K562 (cell line): ENCODE measurements at regions not wholly inside any gene's neighbourhood (a gene's known extent, or its start where the extent isn't known, plus 50 kb on each side); places are given as distances from the start of the nearest gene placed in this dataset.

Source experiments
- ATAC-seq: fragments of 200-7000 bp; cut with Tn5 transposase; 3 replicates; pipeline ENCODE4 v1.9.1; 2020; ENCODE audit warnings: moderate library complexity
- BruUV-seq: library from RNA; stranded (reverse); fragments of 400-500 nt; replicated peaks from 2 replicates; lab custom pipeline; 2021; lab: Mats Ljungman, UMichigan
- CTCF ChIA-PET: fragments of 300-600 bp; formaldehyde crosslinking; extraction: SDS; loops from one replicate; lab custom pipeline; 2021; ENCODE audit warnings: low intra/inter-chr PET ratio; lab: Yijun Ruan, JAX
- POLR2A ChIA-PET: fragments of 300-600, 350-650 bp; sonication (Branson Sonifier 250); formaldehyde crosslinking; extraction: SDS; loops from one replicate; lab custom pipeline; 2021; ENCODE audit warnings: antibody characterized with exemption, inconsistent platforms; lab: Yijun Ruan, JAX
- DNase-seq, 4 experiments: peaks; one replicate each; pipeline versions ENCODE4 v3.0.0 to v3.0.0-alpha.2; 2011 to 2018; ENCODE audit warnings: low spot score in 3 of 4, mixed read lengths in 3 of 4; ENCODE audit errors: extremely low read depth in 1 of 4
- FAIRE-seq: peaks from 2 replicates; lab custom pipeline; 2011; peaks lifted over from hg19 to GRCh38; lab: Jason Lieb, UNC
- H2AFZ ChIP-seq: 2 replicates; pipeline ENCODE4 v1.6.0; 2011; ENCODE audit warnings: low read depth, low read length, control low read depth, inconsistent platforms
- H3K27ac ChIP-seq: fragments of 200-600 bp; 3 replicates; pipeline ENCODE4 v1.8.0; 2011; ENCODE audit warnings: low read depth, mild to moderate bottlenecking, control low read depth, inconsistent platforms, low read length, moderate library complexity, mixed read lengths; ENCODE audit errors: extremely low read depth
- H3K27me3 ChIP-seq, 2 experiments: fragments of 300-600 bp in 1 of 2; 2 replicates in 1 of 2; 3 replicates in 1 of 2; pipeline versions ENCODE4 v1.6.0 to v1.8.0; 2011; ENCODE audit warnings: inconsistent platforms in 2 of 2, low read length in 2 of 2, mild to moderate bottlenecking in 1 of 2, mixed read lengths in 1 of 2, moderate library complexity in 1 of 2; ENCODE audit not compliant: control insufficient read depth in 2 of 2, insufficient read depth in 2 of 2
- H3K36me3 ChIP-seq: fragments of 300-600 bp; 3 replicates; pipeline ENCODE4 v1.8.0; 2011; ENCODE audit warnings: mild to moderate bottlenecking, low read length, inconsistent platforms; ENCODE audit not compliant: control insufficient read depth, insufficient read depth
- H3K4me1 ChIP-seq, 2 experiments: fragments of 200-600 bp in 1 of 2; replicated peaks in 1 of 2; 2 replicates in 1 of 2; 3 replicates in 1 of 2; pipeline versions ENCODE4 v1.5.1 to v1.8.0; 2011; ENCODE audit warnings: inconsistent platforms in 2 of 2, low read length in 2 of 2, mild to moderate bottlenecking in 1 of 2, mixed read lengths in 1 of 2, moderate library complexity in 1 of 2; ENCODE audit not compliant: control insufficient read depth in 2 of 2, insufficient read depth in 2 of 2
- H3K4me2 ChIP-seq: 2 replicates; pipeline ENCODE4 v1.6.1; 2011; ENCODE audit warnings: low read length, control low read depth, inconsistent platforms, mixed read lengths; ENCODE audit not compliant: insufficient read depth
- H3K4me3 ChIP-seq: fragments of 200-600 bp; sonication (generic), shearing (Covaris generic); 2 replicates; pipeline ENCODE4 v1.5.1; 2016; ENCODE audit warnings: control low read depth, inconsistent platforms
- H3K79me2 ChIP-seq: fragments of 200-600 bp; 3 replicates; pipeline ENCODE4 v1.8.0; 2011; ENCODE audit warnings: low read length, inconsistent platforms; ENCODE audit not compliant: control insufficient read depth, insufficient read depth
- H3K9ac ChIP-seq, 2 experiments: 2 replicates each; pipeline versions ENCODE4 v1.6.0 to v1.6.1; 2011; ENCODE audit warnings: low read depth in 2 of 2, low read length in 2 of 2, control low read depth in 1 of 2, inconsistent platforms in 1 of 2, mild to moderate bottlenecking in 1 of 2, mixed read lengths in 1 of 2; ENCODE audit not compliant: insufficient read depth in 1 of 2
- H3K9me1 ChIP-seq: one replicate; pipeline ENCODE4 v1.6.0; 2011; ENCODE audit warnings: inconsistent platforms, mild to moderate bottlenecking, low read length, moderate library complexity; ENCODE audit not compliant: control insufficient read depth, insufficient read depth
- H3K9me3 ChIP-seq: replicated peaks from 2 replicates; pipeline ENCODE4 v1.5.1; 2011; ENCODE audit warnings: low read depth, low read length, inconsistent platforms; ENCODE audit not compliant: control insufficient read depth, insufficient read depth
- H4K20me1 ChIP-seq: replicated peaks from 2 replicates; pipeline ENCODE4 v1.6.1; 2011; ENCODE audit warnings: low read length, inconsistent platforms, mixed read lengths; ENCODE audit not compliant: control insufficient read depth, insufficient read depth
- GTF2F1 ChIP-seq: IDR thresholded peaks from 2 replicates; pipeline ENCODE4 v1.6.1; 2011; ENCODE audit warnings: low read depth, low read length, improper control_type of control experiment
- MTA1 ChIP-seq: fragments of 450-650 bp; IDR thresholded peaks from 2 replicates; pipeline ENCODE4 v1.6.1; 2017; ENCODE audit warnings: borderline replicate concordance
- ZNF184 ChIP-seq: sonication (generic); formaldehyde crosslinking; IDR thresholded peaks from 2 replicates; pipeline ENCODE4 v1.5.0; 2020; ENCODE audit warnings: missing genetic modification reagents
- WGBS: fragments of 100-300 bp; shearing (Covaris generic); methylation state at CpG from one replicate; pipeline ENCODE4 v1.1.6; 2016; ENCODE audit warnings: low coverage, mixed read lengths; ENCODE audit not compliant: insufficient coverage; ENCODE audit errors: missing lambda C conversion rate; 5-methylcytosine and 5-hydroxymethylcytosine counted together
- in situ Hi-C: fragments of 300-500 bp; cut with MboI; formaldehyde crosslinking; loops from 4 replicates; pipeline ENCODE4 v1.15.0; 2018; ENCODE audit warnings: inconsistent platforms, mixed read lengths
- intact Hi-C: fragments of 100-400 bp; cut with micrococcal nuclease; formaldehyde crosslinking; loops from 2 replicates; pipeline ENCODE4 v1.14.2; 2022
- TF ChIP-seq, protein P1 (sequence below): fragments of 450-650 bp; formaldehyde crosslinking; IDR thresholded peaks from 2 replicates; pipeline ENCODE4 v1.4.0; 2022; ENCODE audit warnings: missing genetic modification characterization

DNA sequence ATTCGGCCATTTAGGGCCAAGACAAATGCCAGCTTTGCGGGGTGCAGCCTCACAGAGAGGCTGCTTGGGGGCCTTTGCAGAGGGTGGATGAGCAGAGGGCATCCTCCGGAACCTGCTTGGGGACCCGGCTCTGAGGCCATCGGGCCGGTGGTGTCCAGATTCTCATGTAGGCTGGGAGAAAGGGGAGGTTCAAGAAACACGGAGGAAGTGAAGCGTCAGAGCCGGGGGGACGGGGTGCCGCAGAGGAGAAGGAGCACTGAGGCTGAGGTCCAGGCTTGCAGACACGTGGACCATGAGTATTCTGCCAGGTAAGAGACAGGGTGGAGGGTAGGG lies 150.7 kb upstream of the SHH start:
- TF ChIP-seq ZNF184 (CRISPR knock-in tag) (no peak), GTF2F1 (no peak), MTA1 (no peak)
- TF ChIP-seq, protein P1, sequence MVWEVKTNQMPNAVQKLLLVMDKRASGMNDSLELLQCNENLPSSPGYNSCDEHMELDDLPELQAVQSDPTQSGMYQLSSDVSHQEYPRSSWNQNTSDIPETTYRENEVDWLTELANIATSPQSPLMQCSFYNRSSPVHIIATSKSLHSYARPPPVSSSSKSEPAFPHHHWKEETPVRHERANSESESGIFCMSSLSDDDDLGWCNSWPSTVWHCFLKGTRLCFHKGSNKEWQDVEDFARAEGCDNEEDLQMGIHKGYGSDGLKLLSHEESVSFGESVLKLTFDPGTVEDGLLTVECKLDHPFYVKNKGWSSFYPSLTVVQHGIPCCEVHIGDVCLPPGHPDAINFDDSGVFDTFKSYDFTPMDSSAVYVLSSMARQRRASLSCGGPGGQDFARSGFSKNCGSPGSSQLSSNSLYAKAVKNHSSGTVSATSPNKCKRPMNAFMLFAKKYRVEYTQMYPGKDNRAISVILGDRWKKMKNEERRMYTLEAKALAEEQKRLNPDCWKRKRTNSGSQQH = no peak
- in situ Hi-C loops = no loop called here

More for the DNA sequence above, 150.7 kb upstream of the SHH start:
- no peaks in the 10 kb centered on the region for H3K9me1 ChIP-seq
- no peak overlapping the region for H3K27ac ChIP-seq
- FAIRE-seq (no peak), DNase-seq (no peak), ATAC-seq (no peak)
- peaks cover 30 to 57% of the 10 kb centered on the region in 2 experiments for H3K27me3 ChIP-seq
- no peak overlapping the region for H3K4me2 ChIP-seq
- ChIA-PET CTCF (no interaction called here), POLR2A (no interaction called here)
- no peaks in the 10 kb centered on the region for H3K9me3 ChIP-seq
- H3K79me2 ChIP-seq = no peaks in the 10 kb centered on the region
- no peaks in the 10 kb centered on the region for H3K36me3 ChIP-seq
- peaks cover 6% of the 10 kb centered on the region; the same call in 1 of the 2 replicates for H4K20me1 ChIP-seq
- no peak overlapping the region for H3K9ac ChIP-seq
- peaks cover 0 to 5% of the 10 kb centered on the region in 2 experiments; a peak in 1 of 5 replicates for H3K4me1 ChIP-seq
- no peak overlapping the region for H3K4me3 ChIP-seq
- no peak overlapping the region for H2AFZ ChIP-seq
- no TSS peak for BruUV-seq
- WGBS = 0% methylated on average over 12 of the region's 12 CpGs
- intact Hi-C loops = no loop called here
